ENCODE measurements at regions not wholly inside any gene's neighbourhood (a gene's known extent, or its start where the extent isn't known, plus 50 kb on each side); places are given as distances from the start of the nearest gene placed in this dataset.
"Not testable (repeated sequence)": the region's sequence is repeated elsewhere in the genome, so short reads cannot be mapped to it uniquely, and the experiment has no call there.

- Mint-ChIP-seq H3K36me3 (no peaks in the 10 kb centered on the region), H3K4me1 (no peaks in the 10 kb centered on the region), H3K9me3 (peaks cover 0 to 3% of the 10 kb centered on the region in 2 donors), H3K4me3 (no peak overlapping the region), H3K27ac (no peak overlapping the region), H3K27me3 (no peaks in the 10 kb centered on the region)
- DNase-seq (no peak), ATAC-seq (replicated peaks) (no peak)
Measured at GRCh38 chr7:68875857-68876256, 722.4 kb upstream of the AUTS2 start.

- H3K27ac Mint-ChIP-seq; H3K36me3 Mint-ChIP-seq; DNase-seq; ATAC-seq (replicated peaks); H3K27me3 Mint-ChIP-seq; H3K4me1 Mint-ChIP-seq; H3K9me3 Mint-ChIP-seq; H3K4me3 Mint-ChIP-seq: not testable (repeated sequence)
Measured at GRCh38 chr7:68887116-68887515, 711.2 kb upstream of the AUTS2 start.

- DNase-seq (no peak), ATAC-seq (replicated peaks) (no peak)
- Mint-ChIP-seq H3K27ac (no peak overlapping the region), H3K9me3 (no peaks in the 10 kb centered on the region), H3K36me3 (no peaks in the 10 kb centered on the region), H3K27me3 (no peaks in the 10 kb centered on the region), H3K4me1 (no peaks in the 10 kb centered on the region), H3K4me3 (no peak overlapping the region)
Measured at GRCh38 chr7:68888971-68889385, 709.3 kb upstream of the AUTS2 start.

GRCh38 chr7:68892236-68892635, 706.0 kb upstream of the AUTS2 start:
- no peak overlapping the region for H3K27ac Mint-ChIP-seq
- peaks cover 0 to 2% of the 10 kb centered on the region in 2 donors for H3K27me3 Mint-ChIP-seq
- ATAC-seq (replicated peaks) (no peak), DNase-seq (no peak)
- no peaks in the 10 kb centered on the region for H3K36me3 Mint-ChIP-seq
- no peaks in the 10 kb centered on the region for H3K9me3 Mint-ChIP-seq
- H3K4me1 Mint-ChIP-seq = no peaks in the 10 kb centered on the region
- H3K4me3 Mint-ChIP-seq = no peak overlapping the region

GRCh38 chr7:68893411-68893810, 704.9 kb upstream of the AUTS2 start:
- Mint-ChIP-seq H3K27me3 (peaks cover 0 to 4% of the 10 kb centered on the region in 2 donors), H3K4me3 (no peak overlapping the region), H3K36me3 (no peaks in the 10 kb centered on the region), H3K4me1 (no peaks in the 10 kb centered on the region), H3K9me3 (no peaks in the 10 kb centered on the region), H3K27ac (no peak overlapping the region)
- ATAC-seq (replicated peaks) (no peak), DNase-seq (no peak)

GRCh38 chr7:68899156-68899555, 699.1 kb upstream of the AUTS2 start:
- not testable (repeated sequence) for H3K36me3 Mint-ChIP-seq; H3K27ac Mint-ChIP-seq; H3K4me1 Mint-ChIP-seq; H3K4me3 Mint-ChIP-seq; DNase-seq; H3K27me3 Mint-ChIP-seq; ATAC-seq (replicated peaks)
- H3K9me3 Mint-ChIP-seq = peaks cover 8 to 10% of the 10 kb centered on the region in 2 donors

GRCh38 chr7:68900096-68900495, 698.2 kb upstream of the AUTS2 start:
- Mint-ChIP-seq H3K27ac (no peak overlapping the region), H3K27me3 (peaks cover 0 to 4% of the 10 kb centered on the region in 2 donors), H3K9me3 (peaks cover 9 to 11% of the 10 kb centered on the region in 2 donors), H3K4me3 (no peak overlapping the region), H3K4me1 (no peaks in the 10 kb centered on the region), H3K36me3 (no peaks in the 10 kb centered on the region)
- ATAC-seq (replicated peaks) (no peak), DNase-seq (no peak)

GRCh38 chr7:68904630-68905029, 693.6 kb upstream of the AUTS2 start:
- Mint-ChIP-seq H3K36me3 (no peaks in the 10 kb centered on the region), H3K4me3 (no peak overlapping the region), H3K4me1 (no peaks in the 10 kb centered on the region), H3K27me3 (no peaks in the 10 kb centered on the region), H3K27ac (no peak overlapping the region), H3K9me3 (peaks cover 9 to 11% of the 10 kb centered on the region in 2 donors)
- ATAC-seq (replicated peaks) = no peak
- DNase-seq = no peak

- H3K27ac Mint-ChIP-seq = no peak overlapping the region
- peaks cover 0 to 10% of the 10 kb centered on the region in 2 donors for H3K9me3 Mint-ChIP-seq
- no peaks in the 10 kb centered on the region for H3K4me1 Mint-ChIP-seq
- no peak overlapping the region for H3K4me3 Mint-ChIP-seq
- ATAC-seq (replicated peaks) (no peak), DNase-seq (no peak)
- no peaks in the 10 kb centered on the region for H3K27me3 Mint-ChIP-seq
- H3K36me3 Mint-ChIP-seq = no peaks in the 10 kb centered on the region
Measured at GRCh38 chr7:68911754-68912153, 686.5 kb upstream of the AUTS2 start.

- ATAC-seq (replicated peaks) = no peak
- H3K27me3 Mint-ChIP-seq = no peaks in the 10 kb centered on the region
Measured at GRCh38 chr7:68914006-68914405, 684.3 kb upstream of the AUTS2 start.

GRCh38 chr7:68917041-68917651, 681.1 kb upstream of the AUTS2 start:
- ATAC-seq (replicated peaks) = no peak
- DNase-seq = no peak
- Mint-ChIP-seq H3K4me1 (no peaks in the 10 kb centered on the region), H3K9me3 (peaks cover 12 to 26% of the 10 kb centered on the region in 2 donors), H3K4me3 (no peak overlapping the region), H3K27me3 (no peaks in the 10 kb centered on the region), H3K27ac (no peak overlapping the region), H3K36me3 (no peaks in the 10 kb centered on the region)

More at GRCh38 chr7:68914006-68914405, 684.3 kb upstream of the AUTS2 start:
- no peak for DNase-seq
- Mint-ChIP-seq H3K27ac (no peak overlapping the region), H3K9me3 (peaks cover 8 to 16% of the 10 kb centered on the region in 2 donors), H3K36me3 (no peaks in the 10 kb centered on the region), H3K4me3 (no peak overlapping the region), H3K4me1 (no peaks in the 10 kb centered on the region)

- H3K27ac Mint-ChIP-seq = no peak overlapping the region
- H3K4me3 Mint-ChIP-seq = no peak overlapping the region
- DNase-seq (no peak), ATAC-seq (replicated peaks) (no peak)
- no peaks in the 10 kb centered on the region for H3K4me1 Mint-ChIP-seq
- no peaks in the 10 kb centered on the region for H3K36me3 Mint-ChIP-seq
- no peaks in the 10 kb centered on the region for H3K27me3 Mint-ChIP-seq
- peaks cover 12 to 22% of the 10 kb centered on the region in 2 donors for H3K9me3 Mint-ChIP-seq
Measured at GRCh38 chr7:68918621-68919020, 679.7 kb upstream of the AUTS2 start.

GRCh38 chr7:68922850-68923249, 675.4 kb upstream of the AUTS2 start:
- DNase-seq (no peak), ATAC-seq (replicated peaks) (no peak)
- H3K4me3 Mint-ChIP-seq = no peak overlapping the region
- H3K27me3 Mint-ChIP-seq = no peaks in the 10 kb centered on the region
- H3K36me3 Mint-ChIP-seq = no peaks in the 10 kb centered on the region
- H3K4me1 Mint-ChIP-seq = no peaks in the 10 kb centered on the region
- H3K9me3 Mint-ChIP-seq = peaks cover 10 to 13% of the 10 kb centered on the region in 2 donors
- H3K27ac Mint-ChIP-seq = no peak overlapping the region

- no peak for DNase-seq
- peaks cover 10 to 12% of the 10 kb centered on the region in 2 donors for H3K9me3 Mint-ChIP-seq
Measured at GRCh38 chr7:68925241-68925640, 673.0 kb upstream of the AUTS2 start.

GRCh38 chr7:68929781-68930261, 668.5 kb upstream of the AUTS2 start:
- Mint-ChIP-seq H3K27me3 (no peaks in the 10 kb centered on the region), H3K4me3 (no peak overlapping the region), H3K9me3 (peaks cover 7 to 10% of the 10 kb centered on the region in 2 donors), H3K4me1 (no peaks in the 10 kb centered on the region), H3K27ac (no peak overlapping the region), H3K36me3 (no peaks in the 10 kb centered on the region)
- ATAC-seq (replicated peaks) (no peak), DNase-seq (no peak)

More at GRCh38 chr7:68925241-68925640, 673.0 kb upstream of the AUTS2 start:
- Mint-ChIP-seq H3K27me3 (no peaks in the 10 kb centered on the region), H3K4me1 (no peaks in the 10 kb centered on the region), H3K27ac (no peak overlapping the region), H3K4me3 (no peak overlapping the region), H3K36me3 (no peaks in the 10 kb centered on the region)
- ATAC-seq (replicated peaks) = no peak

All from stimulated activated naive B cell treated with anti-CD40 and anti-IgM and Interleukin-4, amounts not matched to agents 10 μg/mL and 1 μg/mL and 100 μg/mL, for 72 hours (primary cell).